GM21723 (cell line): ENCODE measurements at regions not wholly inside any gene's neighbourhood (a gene's known extent, or its start where the extent isn't known, plus 50 kb on each side); places are given as distances from the start of the nearest gene placed in this dataset.
"Not testable (repeated sequence)": the region's sequence is repeated elsewhere in the genome, so short reads cannot be mapped to it uniquely, and the experiment has no call there.

Source experiments
- ATAC-seq: cut with Tn5 transposase; IDR thresholded peaks from one replicate; pipeline ENCODE4 v1.9.1; 2021; ENCODE audit warnings: mild to moderate bottlenecking, moderate library complexity; ENCODE audit not compliant: unreplicated experiment

DNA sequence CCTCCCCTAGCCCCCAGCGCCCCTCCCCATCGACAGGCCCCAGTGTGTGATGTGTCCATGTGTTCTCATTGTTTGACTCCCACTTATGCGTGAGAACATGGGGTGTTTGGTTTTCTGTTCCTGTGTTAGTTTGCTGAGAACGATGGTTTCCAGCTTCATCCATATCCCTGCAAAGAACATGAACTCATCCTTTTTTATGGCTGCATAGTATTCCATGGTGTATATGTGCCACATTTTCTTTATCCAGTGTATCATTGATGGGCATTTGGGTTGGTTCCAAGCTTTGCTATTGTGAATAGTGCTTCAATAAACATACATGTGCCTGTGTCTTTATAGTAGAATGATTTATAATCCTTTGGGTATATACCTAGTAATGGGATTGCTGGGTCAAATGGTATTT, 107.6 kb upstream of the ADGRG2 start:
- not testable (repeated sequence) for ATAC-seq

DNA sequence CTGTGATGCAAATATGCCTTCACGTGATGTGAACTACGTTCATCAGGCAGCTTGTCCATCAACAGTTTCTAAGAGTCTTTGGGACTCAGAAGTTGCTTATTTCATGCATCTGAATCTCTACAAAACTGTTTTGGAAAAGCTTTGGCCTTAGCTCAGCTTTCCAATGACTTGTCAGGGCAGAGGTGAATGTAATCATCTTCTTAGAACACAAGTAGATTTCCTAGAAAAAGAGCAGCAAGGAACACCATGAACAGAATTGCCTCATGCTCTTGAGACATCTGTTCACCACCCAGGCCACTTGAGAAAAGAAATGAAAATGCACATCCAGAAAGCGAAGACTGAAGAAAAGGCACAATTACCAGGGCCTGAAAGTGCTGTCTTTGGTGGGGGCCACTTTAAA, 105.8 kb upstream of the PDHA1 start:
- no peak for ATAC-seq

GRCh38 chrX:19243431-19243830, 100.3 kb upstream of the PDHA1 start:
- ATAC-seq = no peak

GRCh38 chrX:19244921-19245320, 98.8 kb upstream of the PDHA1 start:
- not testable (repeated sequence) for ATAC-seq

DNA sequence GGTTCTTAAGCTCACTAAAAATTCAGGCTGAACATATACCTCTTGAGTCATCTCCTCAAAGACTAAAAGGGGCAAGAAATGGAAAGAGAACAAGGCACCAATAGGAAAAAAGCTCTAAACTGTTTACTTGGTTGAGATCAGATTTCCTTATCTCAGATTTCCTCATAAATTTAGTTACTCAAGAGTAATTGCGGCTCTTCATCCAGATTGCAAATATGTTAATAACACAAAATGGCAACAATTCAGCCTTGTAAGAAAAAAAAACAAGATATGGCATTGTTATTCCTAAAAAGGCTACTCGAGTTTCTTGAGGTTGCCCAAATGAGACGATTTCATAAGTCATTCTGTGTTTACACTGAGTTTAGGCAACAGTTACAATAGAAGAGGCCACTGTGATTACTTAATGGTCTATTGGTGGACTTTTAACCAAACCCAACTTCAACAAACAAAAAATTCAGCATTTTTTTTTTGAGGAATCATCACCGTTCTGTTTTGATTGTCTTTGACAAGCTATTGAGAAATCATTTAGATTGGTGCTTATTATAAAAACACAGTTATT, 97.9 kb upstream of the PDHA1 start:
- no peak for ATAC-seq

DNA sequence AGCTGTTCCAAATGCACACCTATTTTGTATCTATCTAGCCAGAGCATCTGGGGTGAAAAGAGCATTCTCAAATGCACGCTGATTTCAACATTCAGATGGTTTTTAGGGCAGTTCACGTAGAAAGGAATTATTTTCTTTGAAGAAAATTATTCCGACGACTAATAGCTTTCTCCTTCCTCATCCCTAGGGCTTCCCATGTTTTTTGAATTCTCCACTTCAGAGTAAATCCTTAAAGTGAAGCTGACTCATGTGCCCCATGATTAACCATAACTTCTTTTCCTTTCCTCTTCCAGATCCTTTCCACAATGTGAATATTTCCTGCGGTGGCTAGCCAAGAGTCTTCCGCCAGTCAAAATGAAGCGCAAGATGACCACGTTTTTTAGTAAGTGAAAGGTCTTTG, 86.7 kb upstream of the PDHA1 start:
- no peak for ATAC-seq

- ATAC-seq = not testable (repeated sequence)
Measured at GRCh38 chrX:19261026-19261425, 82.7 kb upstream of the PDHA1 start.

GRCh38 chrX:19270727-19271126, 73.0 kb upstream of the PDHA1 start:
- no peak for ATAC-seq

DNA sequence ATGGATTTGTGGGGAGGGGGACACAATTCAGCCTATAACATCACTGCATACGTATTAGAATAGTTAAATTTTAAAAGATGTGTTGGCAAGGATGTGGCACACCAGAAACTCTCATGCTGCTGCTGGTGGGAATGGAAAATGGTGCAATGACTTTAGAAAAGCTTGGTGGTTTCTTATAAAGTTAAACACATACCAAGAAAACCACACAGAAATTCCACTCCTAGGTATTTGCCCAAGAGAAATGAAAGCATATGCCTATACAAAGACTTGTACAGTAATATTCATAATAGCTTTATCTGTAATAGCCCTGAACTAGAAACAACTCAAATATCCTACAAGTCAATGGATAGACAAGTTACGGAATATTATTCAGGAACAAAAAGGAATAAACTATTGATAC, 71.3 kb upstream of the PDHA1 start:
- no peak for ATAC-seq

DNA sequence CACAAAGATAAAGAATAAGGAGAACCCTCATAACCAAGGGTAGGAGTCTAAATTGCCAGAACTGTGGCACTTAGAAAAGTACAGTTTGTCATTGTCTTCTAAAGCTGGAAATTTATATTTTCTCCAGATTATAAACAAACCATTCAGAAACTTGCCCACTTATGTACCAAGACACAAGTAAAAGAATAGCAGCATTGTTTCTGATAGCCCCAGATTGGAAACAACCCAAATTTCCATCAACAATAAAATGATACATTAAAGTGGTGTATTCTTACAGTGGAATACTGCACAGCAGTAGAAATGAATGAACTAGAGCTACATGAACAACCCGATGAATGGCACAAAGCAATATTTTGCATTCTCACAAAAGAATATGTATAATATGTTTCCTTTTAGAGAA, 63.1 kb upstream of the PDHA1 start:
- ATAC-seq = no peak

DNA sequence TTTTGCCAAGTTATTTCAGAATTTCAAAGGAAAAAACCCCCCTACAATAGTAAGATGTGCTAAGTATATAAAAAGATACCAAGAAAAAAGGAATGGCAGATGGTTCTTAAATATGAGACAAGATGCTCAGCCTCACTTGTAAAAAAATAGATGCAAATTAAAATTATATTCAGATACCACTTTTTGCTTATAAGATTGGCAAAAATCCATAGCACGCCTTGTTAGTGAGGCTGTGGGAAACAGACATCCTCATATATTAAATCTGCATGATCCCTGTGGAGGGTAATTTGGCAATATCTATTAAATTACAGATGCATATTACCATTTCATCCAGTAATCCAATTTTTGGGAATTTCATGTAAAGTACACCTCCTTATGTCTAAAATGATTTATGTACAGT, 62.5 kb upstream of the PDHA1 start:
- no peak for ATAC-seq

GRCh38 chrX:19283597-19284339, 60.0 kb upstream of the PDHA1 start:
- no peak for ATAC-seq

- no peak for ATAC-seq
Measured at GRCh38 chrX:19285857-19286256, 57.9 kb upstream of the PDHA1 start.

- no peak for ATAC-seq
Measured at GRCh38 chrX:19291086-19291485, 52.6 kb upstream of the PDHA1 start.

DNA sequence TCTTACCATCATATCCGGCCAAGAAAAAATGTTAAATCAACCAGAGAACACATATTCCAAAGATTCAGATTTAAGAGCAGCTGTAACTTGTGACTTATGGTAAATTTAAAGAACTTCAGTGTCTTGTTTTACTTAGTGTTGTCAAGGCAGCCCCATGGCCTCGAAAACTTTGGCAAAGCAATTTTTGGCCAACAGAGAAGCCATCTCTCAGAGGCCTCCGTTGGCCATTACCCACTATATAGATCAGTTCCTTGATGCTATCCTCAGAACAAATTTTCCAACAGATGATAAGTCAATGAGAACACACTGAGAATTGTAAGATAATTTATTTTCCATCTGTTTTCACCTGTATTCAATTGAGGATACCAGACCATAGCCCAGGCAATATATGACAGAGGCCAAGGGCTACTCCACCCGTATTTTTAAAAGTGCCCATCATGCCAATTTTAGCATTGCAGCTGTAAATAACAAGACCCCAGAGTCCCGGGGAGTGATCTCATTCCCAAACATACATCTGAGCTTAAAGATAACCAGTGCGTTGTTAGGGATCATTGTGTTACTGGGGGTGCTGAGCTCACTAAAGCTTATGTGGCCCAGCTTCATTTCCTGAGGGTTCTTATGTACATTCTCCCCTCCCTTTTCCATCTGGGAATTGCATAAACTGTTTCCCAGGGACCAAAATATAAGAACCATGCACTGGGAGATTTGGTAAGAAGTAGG, 50.0 kb upstream of the PDHA1 start:
- no peak for ATAC-seq
